HG03066 (cell line): ENCODE measurements at regions not wholly inside any gene's neighbourhood (a gene's known extent, or its start where the extent isn't known, plus 50 kb on each side); places are given as distances from the start of the nearest gene placed in this dataset.

Experiments
- ATAC-seq: cut with Tn5 transposase; IDR thresholded peaks from one replicate; pipeline ENCODE4 v1.9.1; 2021; ENCODE audit warnings: low read depth; ENCODE audit not compliant: unreplicated experiment

DNA sequence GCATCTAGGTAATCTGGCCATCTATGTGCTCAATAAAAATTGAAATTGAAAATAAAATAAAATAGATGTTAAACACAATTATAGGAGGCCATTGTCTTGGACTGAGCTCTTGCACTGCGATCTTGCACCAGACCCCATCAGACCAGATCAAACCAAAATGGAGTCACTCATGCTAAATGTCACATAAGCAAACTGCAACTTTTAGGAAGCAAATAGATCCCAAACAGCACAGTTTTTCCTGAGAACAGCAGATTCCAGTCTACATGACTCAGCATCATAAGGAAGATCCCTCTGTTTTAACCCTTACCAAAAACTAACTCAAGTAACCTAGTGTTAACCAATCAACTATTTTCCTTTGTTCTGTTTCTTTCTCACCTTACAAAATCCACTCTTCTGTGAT is 57.7 kb upstream of the LRP1B start:
- no peak for ATAC-seq

DNA sequence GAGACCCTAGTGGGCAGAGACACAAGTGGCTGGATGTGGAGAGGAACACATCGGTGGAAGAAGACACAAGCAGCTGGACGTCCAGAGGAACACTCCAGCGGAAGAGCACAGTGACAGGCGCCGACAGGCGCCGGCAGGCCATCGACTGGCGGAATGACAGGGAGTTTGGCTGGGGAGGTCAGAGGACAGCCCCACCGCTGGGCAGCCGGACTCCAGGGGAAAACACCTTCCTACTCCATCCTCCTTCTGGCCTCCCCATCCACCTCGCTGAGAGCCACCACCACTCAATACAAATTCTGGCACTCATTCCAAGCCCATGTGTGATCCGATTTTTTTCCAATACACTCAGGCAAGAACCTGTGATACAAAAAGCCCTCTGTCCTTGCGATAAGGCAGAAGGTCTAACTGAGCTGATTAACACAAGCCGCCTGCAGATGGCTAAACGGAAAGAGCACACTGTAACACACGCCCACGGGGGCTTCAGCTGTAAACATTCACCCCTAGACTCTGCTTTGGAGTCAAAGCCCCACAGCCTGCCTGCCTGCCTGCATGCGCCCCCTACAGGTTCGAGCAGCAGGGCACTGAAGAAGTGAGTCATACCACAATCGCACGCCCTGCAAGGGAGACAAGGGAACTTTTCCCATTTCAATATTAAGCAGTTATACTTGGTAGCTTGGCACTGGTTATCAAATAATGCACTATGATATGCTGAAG is 50.2 kb upstream of the LRP1B start:
- ATAC-seq = no peak
